Testis (tissue), 2 donors: ENCODE measurements at regions not wholly inside any gene's neighbourhood (a gene's known extent, or its start where the extent isn't known, plus 50 kb on each side); places are given as distances from the start of the nearest gene placed in this dataset.

Source experiments
- DNase-seq: peaks from one replicate; pipeline ENCODE4 v3.0.0-alpha.2; 2019
- H3K27ac ChIP-seq, 2 donors: fragments of 200-600 bp; sonication (generic); one replicate each; pipeline ENCODE4 v1.5.1; 2019
- H3K27me3 ChIP-seq: fragments of 200-600 bp; sonication (generic); one replicate; pipeline ENCODE4 v1.5.1; 2019
- H3K36me3 ChIP-seq: fragments of 200-600 bp; sonication (generic); one replicate; pipeline ENCODE4 v1.5.1; 2017; ENCODE audit warnings: low read depth; ENCODE audit errors: missing control alignments
- H3K4me1 ChIP-seq: fragments of 200-600 bp; sonication (generic); one replicate; pipeline ENCODE4 v1.5.1; 2019
- H3K4me3 ChIP-seq, 2 donors: fragments of 200-600 bp; sonication (generic); one replicate each; pipeline ENCODE4 v1.5.1; 2017 to 2019
- H3K9me3 ChIP-seq: fragments of 200-600 bp; sonication (generic); one replicate; pipeline ENCODE4 v1.5.1; 2017
- POLR2A ChIP-seq: fragments of 450-650 bp; IDR thresholded peaks from one replicate; pipeline ENCODE4 v1.6.1; 2017; ENCODE audit warnings: antibody characterized with exemption, mild to moderate bottlenecking, moderate library complexity
- WGBS, 2 donors: methylation state at CpG; one replicate each; pipeline ENCODE4 v1.1.5; 2018; 5-methylcytosine and 5-hydroxymethylcytosine counted together
- intact Hi-C: fragments of 100-400 bp; cut with DNase I; formaldehyde crosslinking; loops from one replicate; pipeline ENCODE4 v1.15.1; 2023; ENCODE audit warnings: low total_unique reads
- TF ChIP-seq, protein P1 (sequence below), 3 experiments: fragments of 450-650 bp in 2 of 3; fragments of 200-600 bp in 1 of 3; sonication (generic) in 1 of 3; IDR thresholded peaks; one replicate each; pipeline ENCODE4 v1.5.1; 2016 to 2019; ENCODE audit warnings: antibody characterized with exemption in 3 of 3, mild to moderate bottlenecking in 2 of 3, moderate library complexity in 1 of 3

DNA sequence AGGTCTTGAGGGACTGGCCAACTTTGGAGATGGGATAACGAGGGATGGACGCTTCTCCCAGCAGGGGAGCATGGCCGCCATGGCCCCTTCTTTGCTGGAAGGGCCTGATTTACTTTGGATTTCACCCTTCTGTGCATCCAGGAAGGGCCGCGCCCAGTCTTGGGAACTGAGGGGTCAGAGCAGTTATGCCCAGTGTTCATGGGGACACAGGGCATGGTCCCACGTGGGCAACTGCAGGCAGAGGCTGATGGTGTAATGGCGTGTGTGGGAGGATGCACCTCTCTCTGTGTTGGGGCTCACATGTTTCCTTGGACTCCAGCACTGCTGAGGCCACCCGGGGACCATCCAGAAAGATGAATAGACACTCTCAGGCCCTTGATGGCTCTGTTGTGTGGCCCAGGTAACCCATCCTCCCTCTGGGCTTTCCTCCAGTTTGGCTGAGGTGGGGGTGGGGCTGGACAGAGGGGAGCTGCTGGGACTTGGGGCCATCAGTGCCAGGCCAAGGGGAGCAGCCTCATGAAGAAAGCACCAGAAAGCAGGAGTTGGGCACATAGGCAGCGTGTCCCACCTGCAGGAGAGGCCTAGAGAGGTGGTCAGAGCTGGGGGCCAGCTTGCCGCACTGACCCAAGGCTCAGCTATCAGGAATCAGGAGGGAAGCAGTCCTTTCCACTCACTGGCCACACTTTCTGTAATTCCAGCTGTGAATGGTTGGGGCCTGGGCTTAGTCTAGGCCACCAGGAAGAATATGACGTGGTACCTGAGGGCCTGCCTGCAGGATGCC, 1033.9 kb downstream of the TBC1D22A start:
- DNase-seq: no peak

DNA sequence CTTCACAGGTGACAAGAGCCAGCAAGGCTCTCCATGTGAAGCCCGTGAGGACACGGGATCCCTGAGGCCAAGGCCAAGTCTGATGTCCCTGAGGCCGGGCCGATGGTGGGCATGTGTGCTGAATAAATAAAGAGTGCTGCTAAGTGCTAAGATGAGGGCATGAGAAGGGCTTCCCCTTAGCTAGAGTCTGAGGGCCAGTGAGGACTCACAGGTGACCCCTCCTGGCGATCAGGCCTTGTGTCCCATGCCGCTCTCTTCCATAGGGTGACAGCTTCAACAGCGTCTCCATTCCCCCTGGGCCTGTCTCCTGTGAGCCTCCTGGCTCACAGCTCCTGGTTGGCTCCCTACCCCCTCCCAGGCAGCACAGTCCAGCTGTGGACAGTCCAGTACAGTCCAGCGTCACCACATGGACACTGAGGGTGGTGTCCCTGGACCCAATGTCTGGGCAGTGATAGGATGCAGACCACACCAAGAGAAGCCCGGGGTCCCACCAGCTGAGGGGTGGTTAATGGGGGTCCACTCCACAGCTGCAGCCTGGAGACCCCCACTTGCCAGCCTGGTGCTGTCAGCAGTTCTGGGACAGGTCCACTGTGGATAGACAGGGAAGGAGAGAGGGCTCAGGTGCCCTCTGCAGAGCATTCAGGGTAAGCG, 1033.2 kb downstream of the TBC1D22A start:
- no peaks in the 10 kb centered on the region for H3K9me3 ChIP-seq
- no peaks in the 10 kb centered on the region for H3K27me3 ChIP-seq
- DNase-seq: no peak
- intact Hi-C loops: no loop called here
- WGBS, 2 donors: 74 to 80% methylated on average over 9 to 10 of the region's 10 CpGs
- TF ChIP-seq, protein P1, sequence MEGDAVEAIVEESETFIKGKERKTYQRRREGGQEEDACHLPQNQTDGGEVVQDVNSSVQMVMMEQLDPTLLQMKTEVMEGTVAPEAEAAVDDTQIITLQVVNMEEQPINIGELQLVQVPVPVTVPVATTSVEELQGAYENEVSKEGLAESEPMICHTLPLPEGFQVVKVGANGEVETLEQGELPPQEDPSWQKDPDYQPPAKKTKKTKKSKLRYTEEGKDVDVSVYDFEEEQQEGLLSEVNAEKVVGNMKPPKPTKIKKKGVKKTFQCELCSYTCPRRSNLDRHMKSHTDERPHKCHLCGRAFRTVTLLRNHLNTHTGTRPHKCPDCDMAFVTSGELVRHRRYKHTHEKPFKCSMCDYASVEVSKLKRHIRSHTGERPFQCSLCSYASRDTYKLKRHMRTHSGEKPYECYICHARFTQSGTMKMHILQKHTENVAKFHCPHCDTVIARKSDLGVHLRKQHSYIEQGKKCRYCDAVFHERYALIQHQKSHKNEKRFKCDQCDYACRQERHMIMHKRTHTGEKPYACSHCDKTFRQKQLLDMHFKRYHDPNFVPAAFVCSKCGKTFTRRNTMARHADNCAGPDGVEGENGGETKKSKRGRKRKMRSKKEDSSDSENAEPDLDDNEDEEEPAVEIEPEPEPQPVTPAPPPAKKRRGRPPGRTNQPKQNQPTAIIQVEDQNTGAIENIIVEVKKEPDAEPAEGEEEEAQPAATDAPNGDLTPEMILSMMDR (IDR thresholded peaks at IDR 0.05): no peak
- TF ChIP-seq POLR2A: no peak
- no peak overlapping the region for H3K27ac ChIP-seq
- no peaks in the 10 kb centered on the region for H3K36me3 ChIP-seq
- H3K4me3 ChIP-seq: no peak overlapping the region
- H3K4me1 ChIP-seq: no peaks in the 10 kb centered on the region

More for the DNA sequence above, 1033.9 kb downstream of the TBC1D22A start:
- H3K4me1 ChIP-seq: no peaks in the 10 kb centered on the region
- WGBS, 2 donors: 88 to 89% methylated on average over 8 to 11 of the region's 11 CpGs
- H3K9me3 ChIP-seq: no peaks in the 10 kb centered on the region
- H3K4me3 ChIP-seq: no peak overlapping the region
- no peaks in the 10 kb centered on the region for H3K27me3 ChIP-seq
- intact Hi-C loops: no loop called here
- H3K27ac ChIP-seq: no peak overlapping the region
- TF ChIP-seq, protein P1 (IDR thresholded peaks at IDR 0.05): no peak
- TF ChIP-seq POLR2A: no peak
- no peaks in the 10 kb centered on the region for H3K36me3 ChIP-seq

DNA sequence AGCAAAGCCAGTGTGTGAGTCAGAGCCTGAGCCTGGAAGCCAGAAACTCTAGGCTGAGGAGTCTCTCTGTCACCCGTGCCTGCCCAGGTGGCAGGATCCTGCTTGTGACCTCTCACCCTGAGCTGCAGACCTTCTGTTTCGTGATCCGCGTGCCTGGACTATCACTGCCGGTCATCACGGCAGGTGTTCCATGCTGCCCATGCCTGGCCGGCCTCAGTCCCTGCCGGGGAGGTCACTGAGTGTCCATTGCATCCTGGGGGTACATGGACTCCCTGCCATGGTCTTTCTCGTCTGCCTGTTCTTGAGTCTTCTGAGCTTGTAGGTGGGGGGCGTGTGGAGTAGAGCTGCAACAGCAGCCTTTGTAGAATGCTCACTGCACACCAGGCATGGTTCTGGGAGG, 1032.4 kb downstream of the TBC1D22A start:
- WGBS, 2 donors: 92 to 93% methylated on average over 4 to 10 of the region's 10 CpGs
- no peak overlapping the region for H3K4me3 ChIP-seq
- TF ChIP-seq, protein P1 (IDR thresholded peaks at IDR 0.05): no peak
- no peak for TF ChIP-seq POLR2A
- no peaks in the 10 kb centered on the region for H3K4me1 ChIP-seq
- H3K27me3 ChIP-seq: no peaks in the 10 kb centered on the region
- H3K9me3 ChIP-seq: no peaks in the 10 kb centered on the region
- H3K36me3 ChIP-seq: no peaks in the 10 kb centered on the region
- no peak for DNase-seq
- intact Hi-C loops: no loop called here
- no peak overlapping the region for H3K27ac ChIP-seq

DNA sequence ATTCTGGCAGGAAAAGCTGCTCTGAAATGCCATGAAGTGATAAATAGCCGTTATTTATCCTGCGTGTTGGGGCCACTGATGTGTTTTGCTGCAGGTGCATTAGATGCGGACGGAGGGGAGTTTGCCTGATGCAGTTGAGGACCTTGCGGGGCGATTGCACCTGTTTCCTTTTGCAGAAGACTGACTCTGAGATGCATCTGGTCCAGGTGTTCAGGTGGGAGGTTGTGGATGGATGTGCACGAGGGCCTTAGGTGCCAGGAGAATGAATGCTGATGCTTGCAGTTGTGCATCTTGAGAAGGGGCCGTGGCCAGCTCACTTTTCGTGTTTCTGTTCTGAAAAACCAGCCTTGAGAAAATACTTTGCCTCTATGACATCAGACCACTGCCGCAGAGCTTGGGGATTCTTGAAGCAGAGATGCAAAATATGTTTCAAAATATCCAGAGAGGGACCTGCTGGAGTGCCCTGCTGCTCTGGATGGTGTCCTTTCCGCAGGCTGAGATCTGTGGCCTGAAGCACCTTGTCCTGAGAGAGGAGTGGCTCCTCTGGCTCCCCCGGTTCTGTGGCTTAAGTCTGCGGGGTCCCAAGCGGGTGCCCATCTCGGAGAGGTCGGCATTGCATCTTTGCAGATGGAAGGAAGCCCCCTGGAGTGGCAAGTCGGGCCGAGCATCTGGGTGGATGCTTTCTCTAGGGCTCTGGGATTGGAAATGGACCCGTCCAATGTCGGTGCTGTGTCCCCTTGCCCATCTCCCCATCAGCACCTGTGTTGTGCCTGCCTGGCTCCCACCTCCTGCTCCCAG, 1031.1 kb downstream of the TBC1D22A start:
- WGBS, 2 donors: 88 to 90% methylated on average over 19 to 20 of the region's 20 CpGs
- no peak for TF ChIP-seq POLR2A
- TF ChIP-seq, protein P1 (IDR thresholded peaks at IDR 0.05): no peak
- no peak overlapping the region for H3K27ac ChIP-seq
- no peaks in the 10 kb centered on the region for H3K27me3 ChIP-seq
- no peaks in the 10 kb centered on the region for H3K9me3 ChIP-seq
- H3K36me3 ChIP-seq: no peaks in the 10 kb centered on the region
- intact Hi-C loops: no loop called here
- no peak overlapping the region for H3K4me3 ChIP-seq
- no peaks in the 10 kb centered on the region for H3K4me1 ChIP-seq
- no peak for DNase-seq
